ENCODE measurements at regions not wholly inside any gene's neighbourhood (a gene's known extent, or its start where the extent isn't known, plus 50 kb on each side); places are given as distances from the start of the nearest gene placed in this dataset.
A peak's percentile ranks its signal among the peaks of the same experiment; 100 is the strongest.

DNA sequence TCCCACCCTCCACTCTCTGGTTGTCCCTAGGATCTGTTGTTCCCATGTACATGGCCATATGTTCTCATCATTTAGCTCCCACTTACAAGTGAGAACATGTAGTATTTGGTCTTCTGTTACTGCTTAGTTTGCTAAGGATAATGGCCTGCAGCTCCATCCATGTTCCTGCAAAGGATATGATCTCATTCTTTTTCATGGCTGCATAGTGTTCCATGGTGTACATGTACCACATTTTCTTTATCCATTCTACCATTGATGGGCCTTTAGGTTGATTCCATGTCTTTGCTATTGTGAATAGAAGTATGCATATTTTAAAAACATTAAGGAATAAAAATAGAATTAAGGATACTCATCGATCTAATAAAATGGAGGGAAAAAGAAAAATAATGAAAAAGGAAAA is 278.4 kb downstream of the MBNL1 start:
- TF ChIP-seq, protein P1, sequence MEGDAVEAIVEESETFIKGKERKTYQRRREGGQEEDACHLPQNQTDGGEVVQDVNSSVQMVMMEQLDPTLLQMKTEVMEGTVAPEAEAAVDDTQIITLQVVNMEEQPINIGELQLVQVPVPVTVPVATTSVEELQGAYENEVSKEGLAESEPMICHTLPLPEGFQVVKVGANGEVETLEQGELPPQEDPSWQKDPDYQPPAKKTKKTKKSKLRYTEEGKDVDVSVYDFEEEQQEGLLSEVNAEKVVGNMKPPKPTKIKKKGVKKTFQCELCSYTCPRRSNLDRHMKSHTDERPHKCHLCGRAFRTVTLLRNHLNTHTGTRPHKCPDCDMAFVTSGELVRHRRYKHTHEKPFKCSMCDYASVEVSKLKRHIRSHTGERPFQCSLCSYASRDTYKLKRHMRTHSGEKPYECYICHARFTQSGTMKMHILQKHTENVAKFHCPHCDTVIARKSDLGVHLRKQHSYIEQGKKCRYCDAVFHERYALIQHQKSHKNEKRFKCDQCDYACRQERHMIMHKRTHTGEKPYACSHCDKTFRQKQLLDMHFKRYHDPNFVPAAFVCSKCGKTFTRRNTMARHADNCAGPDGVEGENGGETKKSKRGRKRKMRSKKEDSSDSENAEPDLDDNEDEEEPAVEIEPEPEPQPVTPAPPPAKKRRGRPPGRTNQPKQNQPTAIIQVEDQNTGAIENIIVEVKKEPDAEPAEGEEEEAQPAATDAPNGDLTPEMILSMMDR (IDR thresholded peaks at IDR 0.05): no peak
- Histone ChIP-seq H3K4me1 (no peaks in the 10 kb centered on the region), H3K27me3 (no peaks in the 10 kb centered on the region), H3K36me3 (no peaks in the 10 kb centered on the region), H3K9me3 (no peaks in the 10 kb centered on the region), H3K27ac (no peak overlapping the region), H3K4me3 (no peak overlapping the region)
- no peak for FAIRE-seq
- 85 to 93% methylated on average over 1 of the region's 1 CpG for whole genome bisulfite sequencing, 2 donors
- intact Hi-C loops (cut with DNase I): no loop called here
- no peak for ATAC-seq
- no peak for DNase-seq

DNA sequence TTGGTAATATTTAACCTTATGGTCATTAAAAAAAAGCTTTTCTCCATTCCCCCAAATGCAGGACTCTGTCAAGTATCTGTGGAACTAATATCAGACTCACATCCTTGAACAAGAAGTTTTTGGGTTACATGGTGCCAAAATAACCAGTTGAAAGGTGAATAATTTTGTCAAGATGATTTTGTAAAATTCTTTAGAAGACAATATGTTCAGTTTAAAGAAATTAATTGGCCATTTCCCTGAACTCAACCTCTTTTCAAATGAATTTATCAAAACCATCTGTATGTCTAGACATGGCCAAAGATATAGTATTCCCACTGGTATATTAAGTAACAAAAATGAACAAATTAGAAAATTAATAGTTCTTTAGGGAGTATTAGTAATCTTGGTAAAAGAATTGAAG is 280.5 kb downstream of the MBNL1 start:
- TF ChIP-seq, protein P1 (IDR thresholded peaks at IDR 0.05): no peak
- intact Hi-C loops (cut with DNase I): no loop called here
- DNase-seq: no peak
- Histone ChIP-seq H3K36me3 (no peaks in the 10 kb centered on the region), H3K9me3 (no peaks in the 10 kb centered on the region), H3K27me3 (no peaks in the 10 kb centered on the region), H3K4me1 (no peaks in the 10 kb centered on the region), H3K4me3 (no peak overlapping the region), H3K27ac (no peak overlapping the region)
- FAIRE-seq: no peak
- ATAC-seq: no peak

DNA sequence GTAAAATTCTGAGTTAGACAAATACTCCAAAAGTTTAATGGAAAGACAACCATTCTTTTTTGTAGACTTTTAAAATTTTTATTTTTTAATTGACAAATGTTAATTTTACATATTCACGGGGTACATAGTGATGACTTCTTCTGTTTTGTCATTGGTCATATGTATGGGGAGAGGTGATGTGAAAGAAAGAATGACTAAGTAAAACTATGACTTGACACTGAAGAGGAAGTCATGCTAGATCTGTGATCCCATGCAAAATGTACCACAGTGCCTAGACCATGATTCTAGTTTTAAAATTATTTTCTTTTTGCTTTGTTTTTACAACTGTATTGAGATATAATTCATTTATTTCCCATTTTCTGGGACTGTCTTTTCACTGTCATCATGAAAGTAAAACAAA is 281.6 kb downstream of the MBNL1 start:
- 73 to 83% methylated on average over 1 of the region's 1 CpG for WGBS, 2 donors
- H3K36me3 ChIP-seq: no peaks in the 10 kb centered on the region

DNA sequence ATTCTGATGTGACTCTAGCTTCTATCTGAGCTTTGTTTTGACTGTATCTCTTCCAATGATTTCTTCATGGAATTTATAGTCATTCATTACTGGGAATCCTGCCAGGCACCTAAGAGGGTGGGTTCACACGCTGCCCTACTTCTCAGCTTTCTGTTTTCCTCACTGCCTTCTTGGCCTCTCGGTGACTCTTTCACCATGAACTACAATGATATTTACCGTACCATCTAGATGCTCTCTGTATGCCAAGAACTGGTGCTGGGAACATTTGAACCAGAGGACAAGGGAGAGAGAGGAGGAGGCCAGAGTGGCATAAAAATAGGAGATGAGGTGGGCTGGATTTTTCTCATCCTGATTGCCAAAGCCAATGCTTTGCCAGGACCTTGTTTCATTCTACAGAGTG is 280.0 kb upstream of the P2RY1 start:
- ATAC-seq (no peak), DNase-seq (no peak), FAIRE-seq (no peak)
- Histone ChIP-seq H3K27me3 (no peaks in the 10 kb centered on the region), H3K4me3 (no peak overlapping the region), H3K9me3 (no peaks in the 10 kb centered on the region), H3K36me3 (no peaks in the 10 kb centered on the region), H3K4me1 (no peaks in the 10 kb centered on the region), H3K27ac (no peak overlapping the region)
- WGBS, 2 donors: 73 to 77% methylated on average over 3 of the region's 3 CpGs
- TF ChIP-seq, protein P1 (IDR thresholded peaks at IDR 0.05): no peak
- intact Hi-C loops (cut with DNase I): no loop called here

More for the DNA sequence above, 281.6 kb downstream of the MBNL1 start:
- Histone ChIP-seq H3K9me3 (no peaks in the 10 kb centered on the region), H3K27me3 (no peaks in the 10 kb centered on the region), H3K27ac (no peak overlapping the region), H3K4me3 (no peak overlapping the region), H3K4me1 (no peaks in the 10 kb centered on the region)
- TF ChIP-seq, protein P1 (IDR thresholded peaks at IDR 0.05): no peak
- intact Hi-C loops (cut with DNase I): no loop called here
- no peak for ATAC-seq
- DNase-seq: no peak
- peak; percentile 53 for FAIRE-seq

DNA sequence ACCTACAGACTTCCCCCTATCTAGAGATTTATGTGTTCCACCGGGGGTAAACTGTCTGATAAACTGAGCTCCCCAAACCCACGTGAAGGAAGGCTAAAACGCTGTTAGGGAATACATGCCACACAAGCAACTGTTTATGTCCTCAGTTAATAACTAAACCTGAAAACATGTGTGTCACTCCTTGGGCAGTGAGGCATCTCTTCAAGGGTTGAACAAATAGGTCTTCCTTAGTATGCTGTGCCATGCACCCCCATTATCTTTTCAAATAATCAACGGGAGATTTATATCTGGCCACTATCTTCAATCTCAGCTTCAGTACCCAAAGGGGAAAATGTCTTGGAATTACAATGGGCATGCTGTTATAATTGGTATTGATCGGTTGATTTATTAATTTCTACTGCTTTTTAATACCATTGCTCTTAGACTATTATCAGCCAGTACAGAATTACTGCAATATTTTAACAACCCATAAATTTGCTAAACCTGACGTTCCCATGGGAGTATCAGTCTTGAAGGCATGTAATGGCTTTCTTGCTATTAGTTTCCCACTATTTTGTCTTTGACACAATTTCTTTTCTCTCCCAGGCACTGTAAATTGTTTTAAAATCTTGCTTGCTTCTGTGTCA is 279.2 kb upstream of the P2RY1 start:
- no peak for ATAC-seq
- no peak for DNase-seq
- Histone ChIP-seq H3K36me3 (no peaks in the 10 kb centered on the region), H3K4me1 (no peaks in the 10 kb centered on the region), H3K4me3 (no peak overlapping the region), H3K9me3 (no peaks in the 10 kb centered on the region), H3K27ac (no peak overlapping the region), H3K27me3 (no peaks in the 10 kb centered on the region)
- TF ChIP-seq, protein P1 (IDR thresholded peaks at IDR 0.05): no peak
- no peak for FAIRE-seq
- intact Hi-C loops (cut with DNase I): no loop called here
- 68 to 79% methylated on average over 6 of the region's 6 CpGs for WGBS, 2 donors
